Keratinocyte (primary cell): ENCODE measurements at regions not wholly inside any gene's neighbourhood (a gene's known extent, or its start where the extent isn't known, plus 50 kb on each side); places are given as distances from the start of the nearest gene placed in this dataset.

Experiments
- CTCF ChIP-seq, 3 experiments: IDR thresholded peaks in 1 of 3; conservative IDR thresholded peaks in 1 of 3; optimal IDR thresholded peaks in 1 of 3; 2 replicates in 2 of 3; 3 replicates in 1 of 3; pipeline versions ENCODE3 to v1.5.1; 2011; ENCODE audit warnings: low read length in 3 of 3, mild to moderate bottlenecking in 3 of 3, moderate library complexity in 2 of 3, control low read depth in 1 of 3, inconsistent platforms in 1 of 3; ENCODE audit not compliant: insufficient read depth in 2 of 3; ENCODE audit errors: extremely low read depth in 1 of 3
- EZH2 ChIP-seq: IDR thresholded peaks from one replicate; pipeline ENCODE4 v1.6.1; 2012; ENCODE audit warnings: inconsistent platforms, mild to moderate bottlenecking, low read length, moderate library complexity

- no peak for TF ChIP-seq CTCF (optimal IDR thresholded peaks at IDR 0.05 in 1 of 3, IDR thresholded peaks at IDR 0.05 in 1 of 3, conservative IDR thresholded peaks at IDR 0.05 in 1 of 3; ENCODE audit: extremely low read depth in 1 of 3, insufficient read depth in 2 of 3, low read length in 3 of 3)
- no peak for TF ChIP-seq EZH2
Observed at GRCh38 chr14:40841886-40842285, 764.8 kb upstream of the LRFN5 start.
